Natural killer cell (primary cell): ENCODE measurements at regions not wholly inside any gene's neighbourhood (a gene's known extent, or its start where the extent isn't known, plus 50 kb on each side); places are given as distances from the start of the nearest gene placed in this dataset.

Experiments used
- ATAC-seq, 3 donors: fragments of 150-1000 bp in 2 of 3; fragments of 200-7000 bp in 1 of 3; cut with Tn5 transposase; 1 replicate in 1 of 3; 2 replicates in 2 of 3; pipeline ENCODE4 v1.10.0; 2021; ENCODE audit warnings: mild to moderate bottlenecking in 2 of 3, moderate library complexity in 2 of 3
- DNase-seq, 2 donors: peaks; one replicate each; pipeline versions ENCODE4 v3.0.0 to v3.0.0-alpha.2; 2013 to 2021; ENCODE audit warnings: mixed read lengths in 1 of 2
- H3K27ac ChIP-seq: one replicate; pipeline ENCODE4 v1.5.1; 2013; ENCODE audit warnings: mild to moderate bottlenecking, low read length
- H3K27me3 ChIP-seq: one replicate; pipeline ENCODE4 v1.6.1; 2013; ENCODE audit warnings: low read length; ENCODE audit not compliant: control insufficient read depth, insufficient read depth
- H3K36me3 ChIP-seq: one replicate; pipeline ENCODE4 v1.6.1; 2013; ENCODE audit warnings: low read length; ENCODE audit not compliant: control insufficient read depth, insufficient read depth
- H3K4me1 ChIP-seq: one replicate; pipeline ENCODE4 v1.6.1; 2013; ENCODE audit warnings: low read length; ENCODE audit not compliant: control insufficient read depth, insufficient read depth
- H3K4me3 ChIP-seq: one replicate; pipeline ENCODE4 v1.5.1; 2013; ENCODE audit warnings: low read length
- H3K9me3 ChIP-seq: one replicate; pipeline ENCODE4 v1.6.1; 2013; ENCODE audit warnings: low read length; ENCODE audit not compliant: control insufficient read depth, insufficient read depth
- H3K27ac Mint-ChIP-seq, 2 donors: one replicate each; pipeline ENCODE4 v1.8.0; 2022; ENCODE audit warnings: mild to moderate bottlenecking in 2 of 2, mixed read lengths in 2 of 2, moderate library complexity in 1 of 2
- H3K27me3 Mint-ChIP-seq, 2 donors: one replicate each; pipeline ENCODE4 v1.8.0; 2022; ENCODE audit warnings: low read depth in 2 of 2, mixed read lengths in 2 of 2
- H3K36me3 Mint-ChIP-seq: one replicate; pipeline ENCODE4 v1.8.0; 2022; ENCODE audit warnings: mixed read lengths
- H3K4me1 Mint-ChIP-seq, 2 donors: one replicate each; pipeline ENCODE4 v1.8.0; 2022; ENCODE audit warnings: mixed read lengths in 2 of 2
- H3K4me3 Mint-ChIP-seq: one replicate; pipeline ENCODE4 v1.8.0; 2022; ENCODE audit warnings: mild to moderate bottlenecking, moderate library complexity, mixed read lengths
- H3K9me3 Mint-ChIP-seq, 2 donors: one replicate each; pipeline ENCODE4 v1.8.0; 2022; ENCODE audit warnings: mixed read lengths in 2 of 2
- CTCF ChIP-seq: fragments of 200-600 bp; IDR thresholded peaks from one replicate; pipeline ENCODE4 v1.8.0; 2022; ENCODE audit warnings: antibody characterized with exemption
- WGBS: methylation state at CpG from one replicate; pipeline ENCODE4 v1.1.7; 2013; ENCODE audit warnings: missing lambda C conversion rate; ENCODE audit not compliant: insufficient coverage; 5-methylcytosine and 5-hydroxymethylcytosine counted together
- intact Hi-C: fragments of 100-400 bp; cut with micrococcal nuclease; formaldehyde crosslinking; loops from one replicate; pipeline ENCODE4 v1.14.2; 2022

- 90% methylated on average over 15 of the region's 15 CpGs for WGBS
- Mint-ChIP-seq H3K27me3 (no peaks in the 10 kb centered on the region), H3K4me1 (no peaks in the 10 kb centered on the region), H3K4me3 (no peak overlapping the region), H3K36me3 (no peaks in the 10 kb centered on the region), H3K27ac (no peak overlapping the region), H3K9me3 (no peaks in the 10 kb centered on the region)
- H3K36me3 ChIP-seq, result no peaks in the 10 kb centered on the region
- no peak overlapping the region for H3K27ac ChIP-seq
- no peaks in the 10 kb centered on the region for H3K9me3 ChIP-seq
- TF ChIP-seq CTCF, result no peak
- H3K27me3 ChIP-seq, result no peaks in the 10 kb centered on the region
- no peaks in the 10 kb centered on the region for H3K4me1 ChIP-seq
- no peak overlapping the region for H3K4me3 ChIP-seq
- intact Hi-C loops, result no loop called here
- no peak for ATAC-seq
- no peak for DNase-seq
These were observed 617.4 kb upstream of the SALL3 start for GRCh38 chr18:78362198-78362597.

GRCh38 chr18:78363556-78364387 is 615.8 kb upstream of the SALL3 start:
- Histone ChIP-seq H3K4me1 (no peaks in the 10 kb centered on the region), H3K27me3 (no peaks in the 10 kb centered on the region), H3K27ac (no peak overlapping the region), H3K36me3 (no peaks in the 10 kb centered on the region), H3K9me3 (no peaks in the 10 kb centered on the region), H3K4me3 (no peak overlapping the region)
- no peak overlapping the region for H3K27ac Mint-ChIP-seq
- intact Hi-C loops, result no loop called here
- no peak overlapping the region for H3K4me3 Mint-ChIP-seq
- no peaks in the 10 kb centered on the region for H3K36me3 Mint-ChIP-seq
- 92% methylated on average over 43 of the region's 44 CpGs for WGBS
- no peak for DNase-seq
- no peaks in the 10 kb centered on the region for H3K4me1 Mint-ChIP-seq
- H3K9me3 Mint-ChIP-seq, result no peaks in the 10 kb centered on the region
- TF ChIP-seq CTCF, result no peak
- no peaks in the 10 kb centered on the region for H3K27me3 Mint-ChIP-seq
- ATAC-seq, result no peak

GRCh38 chr18:78364388-78364960 is 615.1 kb upstream of the SALL3 start:
- Histone ChIP-seq H3K27ac (no peak overlapping the region), H3K4me3 (no peak overlapping the region), H3K4me1 (no peaks in the 10 kb centered on the region), H3K27me3 (no peaks in the 10 kb centered on the region), H3K9me3 (peaks cover 6% of the 10 kb centered on the region), H3K36me3 (no peaks in the 10 kb centered on the region)
- TF ChIP-seq CTCF, result no peak
- DNase-seq, result no peak
- H3K4me1 Mint-ChIP-seq, result no peaks in the 10 kb centered on the region
- no peaks in the 10 kb centered on the region for H3K27me3 Mint-ChIP-seq
- H3K36me3 Mint-ChIP-seq, result no peaks in the 10 kb centered on the region
- no peaks in the 10 kb centered on the region for H3K9me3 Mint-ChIP-seq
- H3K4me3 Mint-ChIP-seq, result no peak overlapping the region
- H3K27ac Mint-ChIP-seq, result no peak overlapping the region
- intact Hi-C loops, result no loop called here
- WGBS, result 86% methylated on average over 13 of the region's 13 CpGs
- no peak for ATAC-seq
